DND-41 (cell line): ENCODE measurements at regions not wholly inside any gene's neighbourhood (a gene's known extent, or its start where the extent isn't known, plus 50 kb on each side); places are given as distances from the start of the nearest gene placed in this dataset.

ENCODE experiments used
- CTCF ChIP-seq: IDR thresholded peaks from 2 replicates; pipeline ENCODE4 v1.5.1; 2012; ENCODE audit warnings: borderline replicate concordance, low read length, moderate library complexity, mild to moderate bottlenecking; ENCODE audit not compliant: poor library complexity, severe bottlenecking; ENCODE audit errors: extremely low read depth
- EZH2 ChIP-seq: IDR thresholded peaks from 3 replicates; pipeline ENCODE4 v1.6.1; 2012; ENCODE audit warnings: borderline replicate concordance, low read depth, mild to moderate bottlenecking, moderate library complexity, low read length, inconsistent platforms; ENCODE audit not compliant: severe bottlenecking

- no peak for TF ChIP-seq CTCF
- TF ChIP-seq EZH2: no peak
These were observed 332.1 kb downstream of the UQCRFS1 start for GRCh38 chr19:28880735-28881401.
